H9 (cell line): ENCODE measurements at regions not wholly inside any gene's neighbourhood (a gene's known extent, or its start where the extent isn't known, plus 50 kb on each side); places are given as distances from the start of the nearest gene placed in this dataset.

Experiments
- DNase-seq: peaks from one replicate; pipeline ENCODE4 v3.0.0-alpha.2; 2017
- H2AFZ ChIP-seq: one replicate; pipeline ENCODE4 v1.6.1; 2013; ENCODE audit warnings: mild to moderate bottlenecking, low read length, control low read depth, moderate library complexity
- H2AK5ac ChIP-seq: 2 replicates; pipeline ENCODE4 v1.6.1; 2013; ENCODE audit warnings: low read length, control low read depth, mixed read lengths; ENCODE audit not compliant: insufficient read length
- H2BK120ac ChIP-seq: one replicate; pipeline ENCODE4 v1.6.1; 2013; ENCODE audit warnings: low read depth, mild to moderate bottlenecking, low read length, control low read depth, inconsistent platforms; ENCODE audit not compliant: poor library complexity, severe bottlenecking
- H2BK12ac ChIP-seq: 2 replicates; pipeline ENCODE4 v1.6.1; 2013; ENCODE audit warnings: low read length, control low read depth, mixed read lengths, low read depth; ENCODE audit not compliant: insufficient read length
- H2BK15ac ChIP-seq: 2 replicates; pipeline ENCODE4 v1.6.1; 2013; ENCODE audit warnings: low read depth, low read length, control low read depth
- H2BK20ac ChIP-seq: one replicate; pipeline ENCODE4 v1.6.1; 2013; ENCODE audit warnings: low read depth, mild to moderate bottlenecking, low read length, control low read depth, inconsistent platforms; ENCODE audit not compliant: poor library complexity, severe bottlenecking
- H2BK5ac ChIP-seq: 2 replicates; pipeline ENCODE4 v1.6.1; 2013; ENCODE audit warnings: low read length, control low read depth, mixed read lengths; ENCODE audit not compliant: insufficient read length
- H3K14ac ChIP-seq: 2 replicates; pipeline ENCODE4 v1.6.1; 2013; ENCODE audit warnings: low read length, control low read depth; ENCODE audit not compliant: insufficient read depth
- H3K18ac ChIP-seq: 2 replicates; pipeline ENCODE4 v1.6.1; 2013; ENCODE audit warnings: low read depth, mild to moderate bottlenecking, mixed read lengths, low read length, control low read depth; ENCODE audit not compliant: insufficient read length
- H3K23ac ChIP-seq: 2 replicates; pipeline ENCODE4 v1.6.1; 2013; ENCODE audit warnings: low read length, control low read depth, mixed read lengths, low read depth; ENCODE audit not compliant: insufficient read length
- H3K23me2 ChIP-seq: 2 replicates; pipeline ENCODE4 v1.6.1; 2013; ENCODE audit warnings: low read depth, mild to moderate bottlenecking, mixed read lengths, low read length, control low read depth; ENCODE audit not compliant: insufficient read length, poor library complexity, severe bottlenecking
- H3K27ac ChIP-seq: 2 replicates; pipeline ENCODE4 v1.5.1; 2013; ENCODE audit warnings: low read length, control low read depth, mixed read lengths, low read depth; ENCODE audit not compliant: insufficient read length
- H3K27me3 ChIP-seq: 2 replicates; pipeline ENCODE4 v1.6.1; 2013; ENCODE audit warnings: low read length, control low read depth, inconsistent platforms; ENCODE audit not compliant: insufficient read depth
- H3K4ac ChIP-seq: 2 replicates; pipeline ENCODE4 v1.6.1; 2013; ENCODE audit warnings: low read depth, mild to moderate bottlenecking, control low read depth, inconsistent platforms, low read length, moderate library complexity
- H3K4me1 ChIP-seq: 2 replicates; pipeline ENCODE4 v1.6.1; 2013; ENCODE audit warnings: low read length, control low read depth, inconsistent platforms; ENCODE audit not compliant: insufficient read depth
- H3K4me2 ChIP-seq: 2 replicates; pipeline ENCODE4 v1.6.1; 2013; ENCODE audit warnings: low read length, control low read depth, mixed read lengths; ENCODE audit not compliant: insufficient read length, insufficient read depth
- H3K56ac ChIP-seq: 2 replicates; pipeline ENCODE4 v1.6.1; 2013; ENCODE audit warnings: low read depth, mild to moderate bottlenecking, mixed read lengths, low read length, control low read depth; ENCODE audit not compliant: insufficient read length
- H3K79me1 ChIP-seq: 2 replicates; pipeline ENCODE4 v1.6.1; 2013; ENCODE audit warnings: low read depth, mild to moderate bottlenecking, moderate library complexity, low read length, control low read depth, inconsistent platforms; ENCODE audit not compliant: insufficient read depth, poor library complexity, severe bottlenecking
- H3K79me2 ChIP-seq: 2 replicates; pipeline ENCODE4 v1.6.1; 2013; ENCODE audit warnings: low read length, control low read depth, inconsistent platforms; ENCODE audit not compliant: insufficient read depth
- H3K9ac ChIP-seq: 2 replicates; pipeline ENCODE4 v1.6.1; 2013; ENCODE audit warnings: low read length, control low read depth, mixed read lengths; ENCODE audit not compliant: insufficient read length; ENCODE audit errors: extremely low read depth
- H3K9me3 ChIP-seq: one replicate; pipeline ENCODE4 v1.6.1; 2013; ENCODE audit warnings: low read depth, low read length, inconsistent platforms; ENCODE audit not compliant: control insufficient read depth
- H3T11ph ChIP-seq: one replicate; pipeline ENCODE4 v1.6.1; 2013; ENCODE audit warnings: mild to moderate bottlenecking, low read length, control low read depth, inconsistent platforms
- H4K20me1 ChIP-seq: one replicate; pipeline ENCODE4 v1.6.1; 2013; ENCODE audit not compliant: control insufficient read depth, insufficient read length, insufficient read depth
- H4K5ac ChIP-seq: 2 replicates; pipeline ENCODE4 v1.6.1; 2013; ENCODE audit warnings: low read depth, mild to moderate bottlenecking, mixed read lengths, low read length, control low read depth; ENCODE audit not compliant: insufficient read length
- H4K8ac ChIP-seq: replicated peaks from 2 replicates; pipeline ENCODE4 v1.6.1; 2013; ENCODE audit warnings: low read length, control low read depth, mixed read lengths, low read depth; ENCODE audit not compliant: insufficient read length
- H4K91ac ChIP-seq: 2 replicates; pipeline ENCODE4 v1.6.1; 2013; ENCODE audit warnings: low read depth, mild to moderate bottlenecking, moderate library complexity, mixed read lengths, low read length, control low read depth; ENCODE audit not compliant: insufficient read length
- H3K27ac Mint-ChIP-seq, 3 experiments: 2 replicates in 2 of 3; 3 replicates in 1 of 3; pipeline ENCODE4 v1.8.0; 2020 to 2021; ENCODE audit warnings: mixed read lengths in 3 of 3, mild to moderate bottlenecking in 1 of 3, moderate library complexity in 1 of 3
- H3K27me3 Mint-ChIP-seq: 2 replicates; pipeline ENCODE4 v1.8.0; 2021; ENCODE audit warnings: low read depth, mild to moderate bottlenecking, moderate library complexity, mixed read lengths
- H3K36me3 Mint-ChIP-seq, 3 experiments: 2 replicates in 2 of 3; 3 replicates in 1 of 3; pipeline ENCODE4 v1.8.0; 2020 to 2021; ENCODE audit warnings: low read depth in 3 of 3, mixed read lengths in 3 of 3; ENCODE audit not compliant: insufficient read depth in 1 of 3
- H3K4me1 Mint-ChIP-seq, 2 experiments: 2 replicates each; pipeline ENCODE4 v1.8.0; 2020; ENCODE audit warnings: mixed read lengths in 2 of 2
- H3K4me3 Mint-ChIP-seq, 2 experiments: 2 replicates in 1 of 2; 3 replicates in 1 of 2; pipeline ENCODE4 v1.8.0; 2020 to 2021; ENCODE audit warnings: mild to moderate bottlenecking in 2 of 2, mixed read lengths in 2 of 2, moderate library complexity in 1 of 2
- H3K9me3 Mint-ChIP-seq, 2 experiments: 2 replicates in 1 of 2; 3 replicates in 1 of 2; pipeline ENCODE4 v1.8.0; 2020; ENCODE audit warnings: mild to moderate bottlenecking in 2 of 2, mixed read lengths in 2 of 2, moderate library complexity in 1 of 2
- CTCF ChIP-seq: fragments of 200-600 bp; sonication (generic); conservative IDR thresholded peaks from 3 replicates; pipeline ENCODE4 v1.8.0; 2021; ENCODE audit warnings: antibody characterized with exemption, mild to moderate bottlenecking

GRCh38 chr14:38394767-38395166 is 138.9 kb upstream of the CLEC14A start:
- no peaks in the 10 kb centered on the region for H3K9me3 Mint-ChIP-seq

More at GRCh38 chr14:38394767-38395166, 138.9 kb upstream of the CLEC14A start:
- no peak overlapping the region for H2BK12ac ChIP-seq
- no peak overlapping the region for H3K18ac ChIP-seq
- H3K27me3 Mint-ChIP-seq = peaks cover 4% of the 10 kb centered on the region
- no peak overlapping the region for H2BK15ac ChIP-seq
- no peaks in the 10 kb centered on the region for H3K23me2 ChIP-seq
- H2BK5ac ChIP-seq = no peak overlapping the region
- no peak overlapping the region for H2BK20ac ChIP-seq
- H3K4me1 Mint-ChIP-seq = 0 out of 4 replicates have a peak, but pooled peaks cover 0 to under 1% of the 10 kb centered on the region in 2 experiments
- no peak overlapping the region for H3K4me3 Mint-ChIP-seq
- H3K14ac ChIP-seq = no peak overlapping the region
- H3K23ac ChIP-seq = no peak overlapping the region
- H3K27ac Mint-ChIP-seq = no peak overlapping the region
- H2AFZ ChIP-seq = no peak overlapping the region
- no peaks in the 10 kb centered on the region for H3K79me2 ChIP-seq
- H4K5ac ChIP-seq = no peak overlapping the region
- H3K4me1 ChIP-seq = no peaks in the 10 kb centered on the region; the same call in 1 of the 2 replicates
- no peaks in the 10 kb centered on the region for H3K9me3 ChIP-seq
- H3K36me3 Mint-ChIP-seq = no peaks in the 10 kb centered on the region
- H2BK120ac ChIP-seq = no peak overlapping the region
- H4K20me1 ChIP-seq = no peaks in the 10 kb centered on the region
- no peak overlapping the region for H3T11ph ChIP-seq
- no peak overlapping the region for H2AK5ac ChIP-seq
- H4K8ac ChIP-seq = no peak overlapping the region
- TF ChIP-seq CTCF = no peak
- H3K27ac ChIP-seq = no peak overlapping the region
- H3K9ac ChIP-seq = no peak overlapping the region
- no peak overlapping the region for H4K91ac ChIP-seq
- H3K4me2 ChIP-seq = no peak overlapping the region
- no peak for DNase-seq
- H3K4ac ChIP-seq = no peak overlapping the region
- no peak overlapping the region for H3K56ac ChIP-seq
- H3K79me1 ChIP-seq = no peaks in the 10 kb centered on the region
- no peaks in the 10 kb centered on the region for H3K27me3 ChIP-seq
